Colon (tissue), 2 donors: ENCODE measurements at regions not wholly inside any gene's neighbourhood (a gene's known extent, or its start where the extent isn't known, plus 50 kb on each side); places are given as distances from the start of the nearest gene placed in this dataset.
A peak's percentile ranks its signal among the peaks of the same experiment; 100 is the strongest.
"Not testable (repeated sequence)": the region's sequence is repeated elsewhere in the genome, so short reads cannot be mapped to it uniquely, and the experiment has no call there.

Experiments used
- FAIRE-seq: peaks from 2 replicates; lab custom pipeline; 2012; peaks lifted over from hg19 to GRCh38; lab: Jason Lieb, UNC
- donor health status: control.
- donor health status: control.

DNA sequence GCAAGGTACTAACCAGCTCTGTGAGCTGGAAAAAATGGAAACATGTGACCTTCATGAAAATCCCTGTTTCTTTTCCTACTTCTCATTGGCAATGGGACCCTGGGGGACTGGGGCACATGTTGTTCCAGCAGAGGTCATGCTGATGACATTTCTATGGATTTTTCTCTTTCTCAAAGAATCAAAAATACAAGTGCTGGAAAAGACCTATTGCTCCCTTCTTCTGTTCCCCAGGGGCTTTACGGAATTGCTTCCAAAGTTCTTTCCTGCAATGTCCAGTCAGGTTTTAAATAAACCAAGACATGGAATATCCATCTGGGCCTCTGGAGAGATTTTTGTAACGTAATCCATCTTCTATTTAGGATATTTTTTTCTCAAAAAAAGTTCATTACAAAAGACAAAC is 1006.1 kb upstream of the CELF4 start:
- no peak for FAIRE-seq

DNA sequence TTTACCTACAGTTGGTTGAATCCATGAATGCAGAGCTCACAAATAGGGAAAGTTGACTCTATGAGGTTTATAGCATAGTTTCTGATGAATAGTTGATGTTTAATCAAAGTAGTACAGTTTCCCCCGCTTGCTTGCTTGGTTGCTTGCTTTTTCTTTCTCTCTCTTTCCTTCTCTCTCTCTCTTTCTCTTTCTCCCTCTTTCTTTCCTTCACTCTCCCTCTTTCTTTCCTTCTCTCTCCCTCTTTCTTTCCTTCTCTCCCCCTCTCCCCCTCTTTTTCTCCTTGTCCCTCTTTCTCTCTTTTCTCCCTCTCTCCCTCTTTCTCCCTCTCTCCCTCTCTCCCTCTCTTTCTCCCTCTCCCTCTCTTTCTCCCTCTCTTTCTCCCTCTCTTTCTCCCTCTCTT is 999.9 kb upstream of the CELF4 start:
- FAIRE-seq: no peak

DNA sequence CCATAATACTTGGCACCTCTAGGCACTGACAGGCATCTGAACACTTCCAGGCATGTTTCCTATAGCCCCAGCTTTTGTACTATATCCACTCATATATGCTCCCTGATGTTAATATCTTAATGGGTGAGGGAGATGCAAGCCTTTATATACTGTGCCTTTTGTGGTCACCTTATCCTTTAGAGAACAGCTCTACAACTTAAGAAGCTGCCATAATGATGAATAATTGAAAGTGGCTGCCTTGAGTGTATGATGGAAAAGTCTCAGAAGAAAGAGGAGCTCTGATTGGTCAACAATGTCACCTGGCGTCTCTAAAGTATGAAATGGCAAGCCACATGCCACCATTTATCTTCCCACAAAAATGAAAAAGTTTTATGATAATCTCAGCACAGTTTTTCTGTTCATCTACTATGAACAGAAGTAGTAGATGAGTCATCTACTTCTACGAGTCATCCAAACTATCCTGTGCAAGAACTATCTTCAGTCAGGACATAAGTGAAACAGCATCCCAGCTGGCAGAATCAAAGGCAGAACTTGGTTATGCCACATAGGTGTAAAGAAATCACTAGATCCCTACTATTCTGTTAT is 997.9 kb upstream of the CELF4 start:
- FAIRE-seq: no peak

DNA sequence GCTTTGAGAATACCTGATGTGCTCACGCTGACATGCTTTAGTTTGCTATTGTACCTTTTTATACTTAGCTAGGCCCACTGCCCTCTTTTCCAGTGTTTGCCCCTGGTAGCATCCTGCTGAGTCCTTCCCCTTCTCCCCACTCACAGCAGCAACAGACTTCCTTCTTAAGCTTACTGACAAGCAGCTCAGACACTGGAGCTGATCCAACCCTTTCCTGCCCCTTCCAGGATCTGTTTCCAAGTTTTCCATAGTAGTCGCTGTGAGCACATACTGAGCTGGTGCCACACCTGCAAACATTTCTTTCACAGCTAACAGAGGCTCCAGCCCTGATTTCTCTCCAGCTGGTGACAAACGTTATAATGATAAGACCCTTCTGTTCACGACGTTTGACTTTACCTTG is 991.4 kb upstream of the CELF4 start:
- no peak for FAIRE-seq

DNA sequence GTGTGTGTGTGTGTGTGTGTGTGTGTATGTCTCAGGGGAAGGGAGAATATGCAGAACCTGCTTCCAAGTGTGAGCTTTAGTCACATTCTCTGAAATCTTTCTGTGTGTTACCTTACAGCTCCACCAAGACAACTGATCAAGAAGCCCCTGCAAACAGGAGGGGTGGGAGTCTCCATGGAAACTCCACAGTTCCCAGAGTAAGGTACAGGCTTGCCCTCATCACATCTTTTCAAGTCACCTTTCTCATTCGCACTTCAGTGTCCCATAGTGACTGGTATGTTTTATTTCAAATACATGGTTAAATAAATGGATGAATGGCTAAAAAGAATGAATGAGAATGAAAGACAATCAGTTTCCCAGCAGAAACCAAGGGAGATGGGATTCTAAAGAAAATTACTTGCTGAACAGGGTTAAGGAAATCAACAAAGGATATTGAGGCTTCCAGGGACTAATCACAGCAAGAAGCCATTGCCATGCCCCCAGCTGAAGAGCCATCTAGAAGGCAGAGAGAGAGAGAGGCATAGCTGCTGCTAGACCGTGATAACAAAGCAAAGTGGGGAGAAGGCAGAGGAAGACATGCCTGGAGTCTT is 987.2 kb upstream of the CELF4 start:
- FAIRE-seq: no peak

DNA sequence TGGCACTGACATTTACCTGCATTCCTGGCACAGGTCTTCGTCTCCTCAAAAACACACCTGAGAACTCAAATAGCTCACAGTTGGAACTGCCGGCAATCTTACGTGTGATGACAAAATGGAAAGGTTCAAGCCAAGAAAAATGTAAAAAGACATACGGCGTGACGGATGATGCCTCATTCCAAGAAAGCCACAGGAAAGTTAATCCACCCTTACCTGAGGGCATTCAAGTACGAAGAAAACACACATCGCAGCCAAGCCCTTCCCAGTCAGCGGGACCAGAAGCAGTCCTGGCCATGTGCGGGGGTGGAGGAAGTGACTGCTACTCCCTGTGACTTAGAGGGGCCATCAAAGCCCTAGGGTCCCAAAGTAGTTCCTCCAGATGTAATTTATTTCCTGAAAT is 986.3 kb upstream of the CELF4 start:
- no peak for FAIRE-seq

DNA sequence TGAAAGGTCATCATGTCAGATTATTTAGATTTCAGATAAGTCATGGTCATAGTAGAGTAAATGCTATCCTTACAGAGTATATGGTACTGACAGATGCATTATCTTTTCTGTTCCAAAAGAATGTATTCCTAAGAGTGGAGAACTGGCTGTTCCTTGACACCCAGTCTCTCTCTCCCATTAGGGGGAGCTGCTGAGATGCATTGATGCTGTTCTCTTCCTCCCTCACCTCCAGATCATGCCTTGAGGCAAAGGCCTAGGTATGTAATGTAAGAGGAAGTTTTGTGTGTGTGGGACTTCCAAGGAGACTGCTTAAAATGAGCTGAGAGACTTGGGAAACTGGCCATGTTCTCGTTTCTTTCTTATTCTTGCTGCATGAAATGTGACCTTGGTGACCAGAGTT is 979.5 kb upstream of the CELF4 start:
- FAIRE-seq: no peak

DNA sequence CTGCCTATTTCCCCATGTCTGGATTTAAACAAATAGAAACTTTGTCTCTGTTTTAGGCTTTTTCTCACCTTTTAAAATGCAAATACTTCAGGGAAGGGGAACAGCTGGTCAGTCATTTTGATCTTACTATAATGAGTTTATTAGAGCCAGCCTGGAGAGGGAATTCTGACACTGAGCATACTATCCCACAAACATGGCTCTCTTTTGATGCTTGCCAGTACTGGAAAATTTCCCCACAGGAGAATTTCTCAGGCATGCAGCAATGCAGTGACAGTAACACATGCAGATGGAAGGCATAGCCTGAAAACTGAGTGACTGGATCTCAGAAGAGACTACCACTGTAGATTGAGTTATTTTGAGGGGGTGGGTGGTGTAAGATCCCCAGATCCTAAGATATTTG is 974.3 kb upstream of the CELF4 start:
- no peak for FAIRE-seq

DNA sequence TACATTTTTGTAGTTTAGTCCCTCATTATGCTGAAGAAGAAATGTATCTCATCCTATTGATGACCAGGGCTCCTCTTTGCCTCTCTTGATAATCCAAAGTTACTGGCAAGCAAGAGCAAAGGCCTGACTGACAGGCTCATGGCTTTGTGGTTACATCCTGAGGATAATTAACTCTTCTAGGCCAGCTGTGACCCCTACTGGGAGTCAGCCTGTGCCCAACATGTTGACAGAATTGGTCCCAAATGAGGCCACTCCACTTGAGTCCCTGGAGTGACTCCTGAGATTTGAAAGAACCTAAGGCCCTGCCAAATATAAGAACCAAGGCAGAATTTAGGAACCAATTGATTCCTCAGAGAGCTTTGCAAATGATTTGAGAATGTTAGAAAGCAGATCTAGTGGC is 973.8 kb upstream of the CELF4 start:
- no peak for FAIRE-seq

DNA sequence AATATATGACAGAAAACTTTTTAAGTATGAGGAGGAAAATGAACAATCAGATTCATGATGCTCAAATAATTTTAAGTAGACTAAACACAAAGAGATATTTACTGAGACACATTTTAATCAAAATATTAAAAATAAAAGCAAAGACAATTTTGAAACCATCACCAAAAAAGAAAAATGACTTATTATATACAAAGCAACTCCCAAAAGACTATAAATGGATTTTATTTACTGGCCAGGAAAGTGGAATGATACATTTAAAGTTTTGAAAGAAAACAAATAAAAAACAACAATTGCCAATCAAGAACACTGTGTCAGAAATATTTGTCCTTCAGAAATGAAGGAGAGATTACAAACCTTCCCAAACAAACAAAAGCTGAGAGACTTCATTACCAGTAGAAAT is 968.5 kb upstream of the CELF4 start:
- FAIRE-seq: peak; percentile 5

DNA sequence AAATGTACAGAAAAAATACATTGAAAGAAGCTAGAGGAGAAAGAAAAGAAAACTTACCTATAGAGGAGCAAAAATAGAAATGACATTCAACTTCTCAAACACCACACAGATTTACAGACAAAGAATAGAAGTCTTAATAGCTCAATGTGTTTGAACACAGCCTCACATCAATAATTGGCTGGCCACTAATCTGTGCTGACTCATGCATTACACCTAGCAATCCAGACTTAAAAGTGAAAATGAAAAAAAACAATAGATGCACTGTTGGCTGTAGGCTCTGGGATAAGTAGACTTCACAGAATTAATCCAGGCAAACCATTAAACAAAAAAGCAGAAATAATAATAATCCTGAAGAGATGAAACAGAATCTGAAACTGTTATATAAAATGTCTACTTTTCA is 961.3 kb upstream of the CELF4 start:
- FAIRE-seq: no peak

DNA sequence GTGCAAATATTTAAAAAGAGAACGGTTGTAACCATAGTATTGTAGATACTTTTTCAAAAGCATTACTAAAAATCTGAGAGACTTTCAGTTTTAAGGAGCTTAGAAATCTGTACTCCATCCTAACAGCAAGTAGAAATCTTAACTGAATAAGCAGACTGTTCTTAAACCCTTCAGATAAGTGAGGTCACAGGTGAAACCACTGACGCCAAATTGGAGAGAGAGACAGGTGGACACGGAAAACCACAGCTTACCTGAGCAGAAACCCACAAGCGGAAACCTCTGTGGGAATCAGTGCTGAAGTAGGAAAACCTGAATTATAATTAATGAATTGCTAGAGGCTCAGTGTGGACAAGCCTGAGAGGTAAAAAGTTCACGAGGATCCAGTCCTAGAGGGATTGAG is 959.4 kb upstream of the CELF4 start:
- FAIRE-seq: no peak

DNA sequence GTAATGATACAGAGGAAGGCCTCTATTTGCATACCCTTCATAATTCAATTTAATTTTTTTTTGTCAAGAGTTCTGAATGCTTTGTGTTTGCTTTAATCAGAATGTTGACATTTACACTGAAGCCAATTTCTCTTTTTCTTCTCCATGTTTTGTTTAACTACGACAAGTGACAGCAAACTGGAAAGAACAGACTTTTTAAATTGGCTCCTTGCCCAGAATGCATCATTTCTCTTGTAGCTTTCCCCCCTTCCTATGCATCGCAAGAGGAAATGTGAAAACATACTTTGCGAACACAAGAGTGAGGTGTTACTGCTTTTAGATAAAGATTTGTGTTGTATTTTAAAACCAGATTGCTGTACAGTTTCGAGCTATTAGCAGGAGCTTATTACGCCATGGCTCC is 955.2 kb upstream of the CELF4 start:
- no peak for FAIRE-seq

DNA sequence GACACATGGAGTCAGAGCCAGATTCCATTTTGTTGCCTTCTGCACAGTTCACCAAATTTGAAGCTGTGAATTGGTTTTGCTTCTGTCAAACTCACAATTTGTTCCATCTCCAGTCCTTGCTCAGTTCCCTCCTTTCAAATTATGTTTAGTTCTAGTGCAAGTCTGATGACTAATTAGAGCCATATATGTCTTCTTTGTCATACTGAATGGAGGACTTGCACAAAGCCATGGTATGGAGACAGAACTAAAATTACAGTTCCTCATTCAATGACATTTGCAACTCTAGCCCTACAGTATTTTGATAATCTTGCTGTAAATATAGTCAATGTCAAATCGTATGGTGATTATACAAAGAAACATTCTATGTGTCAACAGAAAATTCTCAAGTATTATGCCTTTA is 936.9 kb upstream of the CELF4 start:
- FAIRE-seq: no peak

DNA sequence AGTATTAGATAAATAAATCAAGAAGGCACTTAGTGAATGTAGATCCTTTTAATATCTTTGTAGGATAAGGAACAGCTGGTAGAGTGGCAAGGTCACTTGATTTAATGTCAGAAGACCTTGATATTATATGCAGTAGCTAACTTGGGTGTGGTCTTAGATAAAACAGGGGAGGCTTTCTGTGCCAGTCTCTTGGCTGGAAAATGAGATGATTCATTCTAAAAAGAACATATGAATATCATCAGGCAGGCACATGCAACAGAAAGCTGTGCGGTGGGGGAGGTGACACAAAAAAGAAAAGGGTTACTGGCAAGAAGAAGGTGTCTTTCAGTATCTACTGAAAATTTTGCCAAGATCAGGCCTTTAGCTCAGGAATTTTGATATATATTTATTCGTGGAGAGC is 931.7 kb upstream of the CELF4 start:
- no peak for FAIRE-seq

DNA sequence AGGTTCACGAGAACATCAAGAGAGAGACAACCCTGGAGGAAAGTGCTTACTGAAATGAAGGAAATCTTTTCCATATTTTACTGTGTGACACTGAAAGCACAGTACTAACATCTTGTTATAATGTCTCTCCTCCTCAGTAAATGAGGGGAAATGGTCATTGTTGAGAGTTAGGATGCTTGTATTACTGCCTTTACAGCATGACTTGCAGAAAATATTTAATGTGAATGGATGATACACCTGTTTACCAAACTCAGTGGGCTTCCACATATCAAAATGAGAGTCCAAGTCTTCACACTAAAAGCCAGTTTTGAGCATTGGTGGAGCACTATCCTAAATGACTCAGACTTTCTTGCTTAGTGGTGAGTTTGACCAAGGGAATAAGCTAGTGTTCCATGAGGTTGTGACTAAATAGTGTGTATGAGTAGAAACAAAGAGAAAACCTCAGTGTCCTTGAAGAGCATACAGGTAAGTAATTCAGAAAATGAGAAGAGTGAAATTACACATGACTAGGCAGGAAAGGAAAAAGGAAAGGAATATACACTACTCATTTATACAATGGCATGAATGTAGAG is 930.7 kb upstream of the CELF4 start:
- no peak for FAIRE-seq

DNA sequence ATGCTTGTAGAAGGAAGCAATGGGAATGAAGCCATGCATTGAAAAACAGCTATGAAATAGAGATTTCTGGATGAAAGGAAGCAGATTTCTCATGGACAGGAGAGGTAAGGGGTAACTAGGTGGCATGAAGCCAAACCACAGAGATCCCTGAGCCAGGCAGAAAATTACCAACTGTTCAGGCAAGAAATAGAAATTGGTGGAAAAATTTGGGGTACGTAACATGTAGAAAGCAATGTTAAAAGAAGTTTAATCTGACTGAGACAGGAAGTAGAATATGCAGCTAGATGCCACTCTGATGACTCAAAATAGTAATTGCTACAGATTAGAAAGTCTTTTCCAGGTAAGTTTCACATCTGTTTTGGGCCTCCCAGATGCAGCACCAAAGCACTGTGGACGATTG is 928.5 kb upstream of the CELF4 start:
- no peak for FAIRE-seq

DNA sequence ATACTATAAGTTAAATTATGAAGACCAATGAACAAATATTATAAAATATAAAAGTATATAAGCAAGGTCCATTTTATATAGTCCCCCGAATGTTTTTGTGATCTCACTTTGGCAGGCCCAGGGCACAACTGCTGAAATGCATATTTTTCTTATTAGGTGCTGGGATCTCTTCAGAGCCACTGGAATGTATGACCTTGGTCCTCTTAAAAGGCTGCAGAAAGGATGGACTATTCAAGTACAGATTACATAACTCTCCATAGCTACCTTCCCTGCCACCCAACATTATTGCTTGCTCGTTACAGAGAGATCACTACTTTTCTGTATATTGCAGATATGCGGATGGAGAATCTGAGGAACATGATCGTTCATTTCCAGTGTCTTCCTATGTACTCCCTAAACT is 925.6 kb upstream of the CELF4 start:
- no peak for FAIRE-seq

DNA sequence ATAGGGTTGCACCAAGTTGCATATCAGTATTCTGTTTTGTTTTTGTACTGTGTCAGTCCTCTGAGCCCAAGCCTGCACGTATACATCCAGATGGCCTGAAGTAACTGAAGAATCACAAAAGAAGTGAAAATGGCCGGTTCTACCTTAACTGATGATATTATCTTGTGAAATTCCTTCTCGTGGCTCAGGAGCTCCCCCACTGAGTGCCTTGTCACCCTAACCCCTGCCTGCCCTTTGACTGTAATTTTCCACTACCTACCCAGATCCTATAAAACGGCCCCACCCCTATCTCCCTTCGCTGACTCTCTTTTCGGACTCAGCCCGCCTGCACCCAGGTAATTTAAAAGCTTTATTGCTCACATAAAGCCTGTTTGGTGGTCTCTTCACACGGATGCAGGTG is 924.1 kb upstream of the CELF4 start:
- not testable (repeated sequence) for FAIRE-seq

DNA sequence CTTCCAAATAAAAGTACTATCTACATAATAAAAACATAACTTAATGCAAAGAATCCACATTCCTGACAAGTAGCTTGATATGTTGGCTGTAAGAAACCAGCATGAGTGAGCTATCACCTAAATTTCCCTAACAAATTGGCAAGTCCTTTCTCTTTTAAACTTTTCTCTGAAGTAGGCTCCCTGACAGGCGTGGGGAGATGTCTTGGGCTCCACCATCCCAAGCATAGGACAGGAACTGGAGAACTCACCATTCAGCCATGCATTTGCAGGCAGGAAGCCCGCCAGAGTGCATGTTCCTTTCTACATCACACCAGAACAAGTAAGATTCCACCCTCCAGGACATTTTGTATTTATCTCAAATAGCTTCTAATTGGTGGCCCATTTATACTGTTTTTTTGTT is 921.9 kb upstream of the CELF4 start:
- FAIRE-seq: no peak

DNA sequence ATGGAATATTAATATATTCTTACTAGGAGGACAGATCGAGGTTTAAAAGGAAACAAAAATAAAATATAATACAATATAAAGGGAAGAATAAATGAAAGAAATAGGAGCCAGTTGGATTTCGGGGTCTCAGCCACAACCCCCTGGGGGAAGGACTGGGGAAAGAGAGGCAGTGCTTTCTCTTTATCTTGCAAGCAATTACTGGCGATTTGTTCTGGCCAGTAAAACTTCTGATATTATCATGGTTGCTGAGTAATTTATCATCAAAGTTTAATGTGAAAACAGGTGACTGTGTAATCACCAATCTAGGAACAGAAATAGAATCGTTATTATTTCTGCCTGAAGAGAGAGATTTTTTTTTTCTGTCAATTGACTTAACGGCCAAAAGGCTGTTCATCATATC is 917.7 kb upstream of the CELF4 start:
- FAIRE-seq: no peak

DNA sequence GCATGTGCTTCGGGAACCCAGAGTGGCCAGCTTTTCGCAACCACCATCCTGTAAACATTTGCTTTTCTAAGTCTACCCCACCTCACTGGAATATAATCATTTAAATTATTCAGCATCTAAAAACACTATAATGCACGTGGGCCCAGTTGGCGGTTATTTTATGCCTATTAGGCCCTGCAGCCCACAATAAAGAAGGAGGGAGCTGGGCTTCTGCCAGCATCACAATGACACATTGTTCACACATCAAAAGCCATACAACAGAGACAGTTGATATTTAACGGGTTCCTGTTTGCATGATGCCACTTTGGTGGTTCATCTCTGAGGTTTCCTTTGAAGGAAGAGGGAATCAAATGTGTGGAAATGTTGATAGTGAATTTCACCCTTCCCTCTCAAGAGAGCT is 916.0 kb upstream of the CELF4 start:
- no peak for FAIRE-seq

DNA sequence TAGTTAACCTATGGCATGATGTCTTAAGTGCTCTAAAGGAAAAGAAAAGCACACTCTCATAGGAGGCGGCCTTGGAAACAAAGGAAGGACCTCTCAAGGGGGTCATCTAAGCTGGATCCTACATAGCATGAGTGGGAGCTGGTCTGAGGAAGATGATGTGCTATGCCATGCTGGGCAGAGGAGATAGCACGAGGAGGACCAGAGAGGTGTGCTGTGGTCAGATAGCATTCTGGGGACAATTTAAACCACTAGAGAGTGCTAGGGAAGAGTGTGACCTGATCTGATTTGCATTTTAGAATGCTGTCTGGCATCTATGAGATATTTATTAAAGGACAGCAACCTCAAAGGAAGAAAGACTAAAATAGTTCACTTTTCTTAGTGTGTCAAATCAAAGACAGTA is 910.1 kb upstream of the CELF4 start:
- FAIRE-seq: no peak

DNA sequence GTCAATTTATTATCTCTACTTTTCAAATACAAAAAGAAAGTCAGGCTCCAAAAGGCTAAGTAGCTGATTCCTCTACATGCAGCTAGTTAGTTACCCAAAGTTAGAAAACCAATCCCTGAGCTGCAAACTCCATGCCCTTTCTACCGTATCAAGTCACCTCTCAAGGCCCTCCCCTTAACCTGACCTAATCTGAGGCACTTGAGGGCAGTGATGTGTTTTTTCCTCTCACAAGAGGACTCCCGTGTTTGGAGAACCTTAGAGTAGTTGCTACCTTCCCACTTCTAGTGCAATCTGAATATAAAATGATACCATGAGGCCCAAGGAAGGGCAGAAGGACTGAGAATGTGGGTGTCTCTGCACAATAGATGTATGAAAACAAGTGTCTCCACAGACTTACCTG is 907.9 kb upstream of the CELF4 start:
- FAIRE-seq: no peak

DNA sequence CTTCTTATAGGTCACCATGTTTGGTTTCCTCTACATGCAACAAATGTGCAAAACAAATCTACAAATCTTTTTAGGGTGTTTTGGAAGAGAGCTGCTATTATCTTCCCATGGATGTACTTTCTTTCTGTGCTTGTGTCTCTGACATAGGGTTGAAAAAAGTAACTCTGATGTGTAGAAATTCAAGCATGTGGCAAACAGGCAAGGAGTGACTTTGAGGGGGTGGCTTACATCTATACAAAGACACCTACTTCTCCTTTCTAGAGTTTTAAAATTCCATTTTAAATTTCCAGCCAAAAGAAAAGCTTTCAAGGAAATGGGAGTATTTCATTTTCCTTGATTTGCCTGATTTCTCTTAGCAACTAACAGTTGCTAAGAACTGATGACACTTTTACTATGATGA is 904.8 kb upstream of the CELF4 start:
- no peak for FAIRE-seq
